HG03025 (cell line): ENCODE measurements at regions not wholly inside any gene's neighbourhood (a gene's known extent, or its start where the extent isn't known, plus 50 kb on each side); places are given as distances from the start of the nearest gene placed in this dataset.
"Not testable (repeated sequence)": the region's sequence is repeated elsewhere in the genome, so short reads cannot be mapped to it uniquely, and the experiment has no call there.

Source experiments
- ATAC-seq: cut with Tn5 transposase; IDR thresholded peaks from one replicate; pipeline ENCODE4 v1.9.1; 2021; ENCODE audit warnings: mild to moderate bottlenecking, moderate library complexity; ENCODE audit not compliant: unreplicated experiment, low FRiP score

DNA sequence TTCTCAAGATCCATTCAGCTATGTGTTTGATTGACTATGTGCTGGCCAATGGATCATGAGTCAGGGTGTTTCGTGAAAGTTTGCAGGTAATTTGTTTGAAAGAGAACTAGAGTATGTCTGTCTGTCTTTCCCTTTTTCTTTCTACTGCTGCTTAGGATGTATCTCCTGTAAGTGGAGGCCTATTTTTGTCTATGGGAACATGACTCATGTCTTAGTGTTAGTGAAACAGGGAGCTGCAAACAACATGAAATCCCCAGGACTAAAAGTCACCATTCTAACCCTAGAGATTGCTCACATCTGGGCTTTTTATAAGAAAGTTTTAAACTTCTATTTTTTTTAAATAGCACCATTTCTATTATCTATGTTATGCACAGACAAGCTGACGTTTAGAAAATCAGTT lies 333.0 kb downstream of the CCER1 start:
- no peak for ATAC-seq

GRCh38 chr12:90619943-90620342 lies 335.0 kb downstream of the CCER1 start:
- no peak for ATAC-seq

GRCh38 chr12:90618586-90618985 lies 336.4 kb downstream of the CCER1 start:
- ATAC-seq, result no peak

- ATAC-seq, result no peak
Measured at GRCh38 chr12:90611891-90612290, 343.1 kb downstream of the CCER1 start.

DNA sequence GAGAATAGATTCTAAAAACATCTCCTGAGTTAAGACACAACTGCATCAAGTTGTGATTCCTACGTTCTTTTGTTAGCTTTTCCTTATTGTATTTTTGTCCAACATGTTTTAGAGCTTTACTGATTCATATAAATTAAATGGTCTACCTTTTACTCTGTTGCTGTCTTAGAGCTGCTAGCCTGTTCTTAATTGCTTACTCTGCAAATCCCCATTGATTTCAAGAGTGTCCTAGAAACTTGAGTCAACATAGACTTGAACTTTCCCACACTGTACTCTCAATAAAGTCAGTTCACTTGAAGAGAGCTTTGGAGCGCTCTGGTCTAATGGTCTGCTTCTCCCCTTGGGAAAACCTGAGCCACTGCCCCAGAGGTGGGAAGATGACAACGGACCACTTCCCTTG lies 343.9 kb downstream of the CCER1 start:
- no peak for ATAC-seq

GRCh38 chr12:90593596-90594295 lies 361.2 kb downstream of the CCER1 start:
- no peak for ATAC-seq

- ATAC-seq, result no peak
Measured at GRCh38 chr12:90589956-90590355, 365.0 kb downstream of the CCER1 start.

DNA sequence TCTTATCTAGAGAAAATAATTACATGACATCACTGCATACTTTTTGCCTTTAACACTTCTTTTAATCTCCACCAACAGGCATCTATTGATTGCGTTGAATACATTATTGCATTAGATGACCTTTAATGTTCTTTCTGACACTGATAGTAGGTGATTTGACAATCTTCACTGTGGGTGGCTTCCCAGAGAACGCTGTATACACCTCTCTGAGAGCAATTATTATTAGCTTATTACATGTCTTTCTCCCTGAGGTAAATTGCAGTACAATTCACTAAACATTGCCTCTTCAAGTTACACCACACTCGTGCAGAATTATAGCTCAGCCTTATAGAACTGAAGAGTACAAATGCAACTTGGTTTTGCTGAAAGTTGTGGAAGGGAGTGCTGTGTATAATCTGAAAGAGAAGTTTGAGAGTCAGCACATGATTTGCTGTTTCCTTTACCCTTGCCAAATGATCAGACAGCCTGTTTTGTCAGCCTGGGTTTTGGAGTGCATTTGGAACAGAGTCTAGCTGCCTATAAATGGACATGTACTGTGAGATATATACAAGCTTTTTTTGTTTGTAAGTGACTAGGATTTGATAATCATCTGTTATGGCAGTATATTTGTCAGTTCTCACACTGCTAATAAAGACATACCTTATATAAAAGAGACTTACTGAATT lies 369.2 kb downstream of the CCER1 start:
- no peak for ATAC-seq

- no peak for ATAC-seq
Measured at GRCh38 chr12:90576707-90577106, 378.3 kb downstream of the CCER1 start.

- no peak for ATAC-seq
Measured at GRCh38 chr12:90575995-90576394, 379.0 kb downstream of the CCER1 start.

GRCh38 chr12:90574676-90575075 lies 380.3 kb downstream of the CCER1 start:
- no peak for ATAC-seq

GRCh38 chr12:90572778-90573177 lies 382.2 kb downstream of the CCER1 start:
- ATAC-seq, result no peak

GRCh38 chr12:90569685-90570084 lies 385.3 kb downstream of the CCER1 start:
- no peak for ATAC-seq

DNA sequence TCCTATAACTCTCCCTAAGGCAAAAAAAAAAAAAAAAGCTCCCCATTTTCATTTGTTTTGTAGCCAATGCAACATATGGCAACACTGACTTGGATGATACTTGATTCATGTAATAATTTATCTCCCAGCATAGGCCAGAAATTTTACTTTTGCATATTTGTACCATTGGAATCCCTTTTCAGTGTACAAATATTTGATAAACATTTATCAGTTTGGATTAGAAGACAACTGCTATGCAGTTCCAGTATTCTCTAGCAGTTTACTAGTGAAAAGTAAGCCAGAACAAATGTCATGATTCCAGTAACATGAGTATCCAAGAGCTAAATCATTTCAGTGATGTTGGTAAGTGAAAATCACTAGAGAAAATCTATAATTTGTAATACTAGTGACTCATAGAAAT lies 392.3 kb downstream of the CCER1 start:
- ATAC-seq, result no peak

DNA sequence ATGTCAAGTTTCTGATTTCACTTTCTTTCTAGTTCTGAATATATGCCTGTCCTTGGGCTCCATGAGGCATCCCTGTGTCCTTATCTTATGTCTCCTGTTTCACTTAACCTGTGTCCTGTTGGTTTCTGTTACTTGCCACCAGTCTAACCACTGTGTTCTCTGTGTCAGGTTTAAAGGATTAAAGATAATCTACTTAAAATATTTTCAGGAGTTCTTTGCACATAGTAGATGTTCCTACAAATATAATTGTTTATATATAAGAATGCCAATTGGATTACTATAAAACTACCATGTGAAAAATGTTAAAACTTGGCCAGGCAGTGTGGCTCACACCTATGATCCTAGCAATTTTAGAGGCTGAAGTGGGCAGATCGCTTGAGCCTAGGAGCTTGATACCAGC lies 406.4 kb downstream of the CCER1 start:
- no peak for ATAC-seq

DNA sequence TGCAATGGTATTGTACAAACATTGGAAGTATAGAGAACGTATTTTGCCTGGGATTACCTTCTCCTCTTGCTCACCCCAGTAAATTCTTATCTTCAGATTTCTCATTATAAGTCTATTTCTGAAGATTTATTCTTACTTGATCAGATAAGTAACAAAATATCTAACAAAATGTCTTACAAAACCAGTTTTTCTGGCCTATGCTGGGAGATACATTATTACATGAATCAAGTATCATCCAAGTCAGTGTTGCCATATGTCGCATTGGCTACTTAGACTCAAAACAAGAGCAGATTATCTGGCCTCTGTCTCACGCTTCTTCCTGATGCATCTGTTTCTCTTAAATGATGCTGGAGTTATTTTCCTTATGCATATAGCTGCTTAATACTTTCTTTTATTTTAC lies 408.5 kb downstream of the CCER1 start:
- ATAC-seq, result no peak

- ATAC-seq, result no peak
Measured at GRCh38 chr12:90543841-90544240, 411.1 kb downstream of the CCER1 start.

GRCh38 chr12:90543374-90543773 lies 411.6 kb downstream of the CCER1 start:
- no peak for ATAC-seq

- not testable (repeated sequence) for ATAC-seq
Measured at GRCh38 chr12:90542852-90543251, 412.1 kb downstream of the CCER1 start.

GRCh38 chr12:90533828-90534227 lies 421.1 kb downstream of the CCER1 start:
- ATAC-seq, result not testable (repeated sequence)

DNA sequence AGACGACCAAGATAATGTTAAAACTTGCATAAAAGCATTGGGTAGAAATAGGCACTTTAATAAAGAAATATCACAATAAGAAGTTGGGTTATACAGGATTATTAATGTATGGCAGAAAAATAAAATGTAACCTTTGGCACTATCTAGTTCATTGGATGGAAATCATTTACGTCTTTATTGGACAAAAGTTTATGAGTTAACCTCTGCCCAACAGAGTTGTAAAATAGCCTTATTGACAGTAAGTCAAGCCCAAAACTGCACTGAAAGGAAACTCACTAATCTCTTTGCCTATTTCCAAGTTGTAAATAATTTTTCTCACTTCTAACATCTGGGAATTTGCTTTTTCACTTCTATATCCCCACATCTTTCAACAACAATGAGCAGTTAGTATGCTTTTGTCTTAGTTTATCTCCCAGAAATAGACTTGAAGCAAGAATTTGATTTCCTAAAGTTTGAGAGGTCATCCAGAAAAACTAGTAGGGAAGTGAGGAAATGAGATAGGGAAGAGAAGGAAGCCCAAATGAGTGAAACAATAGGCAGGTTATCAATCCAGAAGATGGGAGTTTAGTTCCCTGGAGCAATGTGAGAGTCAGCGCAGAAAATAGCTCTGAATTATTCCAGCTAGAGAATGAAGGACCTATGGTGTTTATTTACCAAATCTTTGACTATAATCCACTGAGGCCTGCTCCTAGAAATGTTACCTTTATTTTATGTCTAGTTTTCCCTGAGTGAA lies 434.8 kb downstream of the CCER1 start:
- ATAC-seq, result no peak

GRCh38 chr12:90519285-90519684 lies 435.7 kb downstream of the CCER1 start:
- no peak for ATAC-seq
